PC-9 (cell line): ENCODE measurements at regions not wholly inside any gene's neighbourhood (a gene's known extent, or its start where the extent isn't known, plus 50 kb on each side); places are given as distances from the start of the nearest gene placed in this dataset.
A peak's percentile ranks its signal among the peaks of the same experiment; 100 is the strongest.

ENCODE experiments used
- BruUV-seq: library from RNA; stranded (reverse); fragments of 400-500 nt; replicated peaks from 2 replicates; lab custom pipeline; 2021; lab: Mats Ljungman, UMichigan
- CTCF ChIA-PET: fragments of 300-600 bp; sonication (Branson Sonifier 250); formaldehyde crosslinking; loops from one replicate; lab custom pipeline; 2022; ENCODE audit warnings: antibody characterized with exemption; lab: Charles Lee
- POLR2A ChIA-PET: fragments of 300-600 bp; sonication (Branson Sonifier 250); formaldehyde crosslinking; loops from one replicate; lab custom pipeline; 2022; ENCODE audit warnings: antibody characterized with exemption; ENCODE audit not compliant: unreplicated experiment; lab: Charles Lee
- DNase-seq, 2 experiments: peaks; one replicate each; pipeline versions ENCODE4 v3.0.0 to v3.0.0-alpha.2; 2015 to 2022; ENCODE audit warnings: mixed read lengths in 1 of 2
- H2AFZ ChIP-seq: fragments of 200-600 bp; sonication (generic); 2 replicates; pipeline ENCODE4 v1.8.1; 2017; ENCODE audit warnings: antibody characterized with exemption
- H3F3A ChIP-seq: fragments of 200-600 bp; sonication (generic); 2 replicates; pipeline ENCODE4 v1.8.1; 2017; ENCODE audit warnings: antibody characterized with exemption, mild to moderate bottlenecking, low read depth; ENCODE audit not compliant: insufficient read depth
- H3K27ac ChIP-seq: fragments of 200-600 bp; sonication (generic); 2 replicates; pipeline ENCODE4 v1.6.1; 2016; ENCODE audit warnings: mixed run types
- H3K27me3 ChIP-seq: fragments of 200-600 bp; sonication (generic); 2 replicates; pipeline ENCODE4 v1.6.1; 2016; ENCODE audit warnings: low read depth, mixed run types; ENCODE audit not compliant: insufficient read depth
- H3K36me3 ChIP-seq: fragments of 200-600 bp; sonication (generic); 2 replicates; pipeline ENCODE4 v1.6.1; 2016; ENCODE audit warnings: low read depth, mixed run types
- H3K4me1 ChIP-seq: fragments of 200-600 bp; sonication (generic); replicated peaks from 2 replicates; pipeline ENCODE4 v1.6.1; 2016; ENCODE audit warnings: mixed run types; ENCODE audit not compliant: insufficient read depth
- H3K4me2 ChIP-seq: fragments of 200-600 bp; sonication (generic); 2 replicates; pipeline ENCODE4 v1.6.1; 2017; ENCODE audit warnings: mixed run types
- H3K4me3 ChIP-seq: fragments of 200-600 bp; sonication (generic); 2 replicates; pipeline ENCODE4 v1.6.1; 2016; ENCODE audit warnings: mixed run types
- H3K79me2 ChIP-seq: fragments of 200-600 bp; sonication (generic); 2 replicates; pipeline ENCODE4 v1.6.1; 2017; ENCODE audit warnings: low read depth, mixed run types
- H3K9me2 ChIP-seq: fragments of 200-600 bp; sonication (generic); 2 replicates; pipeline ENCODE4 v1.8.1; 2017; ENCODE audit warnings: mild to moderate bottlenecking; ENCODE audit not compliant: insufficient read depth
- H3K9me3 ChIP-seq: fragments of 200-600 bp; sonication (generic); 2 replicates; pipeline ENCODE4 v1.8.1; 2016; ENCODE audit warnings: low read depth; ENCODE audit not compliant: insufficient read depth
- H4K20me1 ChIP-seq: fragments of 200-600 bp; sonication (generic); 2 replicates; pipeline ENCODE4 v1.8.1; 2017; ENCODE audit not compliant: insufficient read depth
- CTCF ChIP-seq: fragments of 200-600 bp; sonication (generic); conservative IDR thresholded peaks from 2 replicates; pipeline ENCODE4 v1.6.1; 2017; ENCODE audit warnings: mixed run types, antibody characterized with exemption, mild to moderate bottlenecking, moderate library complexity
- EZH2 ChIP-seq: fragments of 200-600 bp; sonication (generic); IDR thresholded peaks from 2 replicates; pipeline ENCODE4 v1.8.0; 2017; ENCODE audit warnings: antibody characterized with exemption, low read depth
- intact Hi-C: fragments of 100-400 bp; cut with micrococcal nuclease; formaldehyde crosslinking; loops from one replicate; pipeline ENCODE4 v1.10.0; 2022; ENCODE audit not compliant: unreplicated experiment

GRCh38 chr5:173411791-173412555, 83.8 kb upstream of the STC2 start:
- Histone ChIP-seq H3K4me2 (no peak overlapping the region), H2AFZ (no peak overlapping the region), H4K20me1 (no peaks in the 10 kb centered on the region), H3K4me1 (peaks cover 9% of the 10 kb centered on the region), H3K27me3 (no peaks in the 10 kb centered on the region), H3K27ac (no peak overlapping the region), H3F3A (peaks cover 5% of the 10 kb centered on the region), H3K9me3 (peaks cover 3% of the 10 kb centered on the region), H3K9me2 (no peaks in the 10 kb centered on the region), H3K79me2 (no peaks in the 10 kb centered on the region), H3K36me3 (no peaks in the 10 kb centered on the region), H3K4me3 (no peak overlapping the region)
- intact Hi-C loops, result no loop called here
- CTCF ChIA-PET, result no interaction called here
- POLR2A ChIA-PET, result no interaction called here
- no peak for TF ChIP-seq CTCF
- TF ChIP-seq EZH2, result no peak
- DNase-seq, result no peak
- BruUV-seq, result no TSS peak

GRCh38 chr5:173410459-173411233, 82.4 kb upstream of the STC2 start:
- ChIA-PET POLR2A (no interaction called here), CTCF (interaction anchor here (0.5 to 0.6 kb wide), 2 partner anchors 80 to 104 kb away, joined by 3 read pairs; no protein-coding TSS in a partner anchor)
- TF ChIP-seq CTCF (no peak), EZH2 (no peak)
- Histone ChIP-seq H3K4me2 (no peak overlapping the region), H3K79me2 (no peaks in the 10 kb centered on the region), H4K20me1 (no peaks in the 10 kb centered on the region), H3K9me3 (peaks cover 3% of the 10 kb centered on the region), H3K4me1 (peaks cover 9% of the 10 kb centered on the region), H3K27ac (no peak overlapping the region), H3F3A (peaks cover 5% of the 10 kb centered on the region), H3K4me3 (no peak overlapping the region), H3K27me3 (no peaks in the 10 kb centered on the region), H3K9me2 (no peaks in the 10 kb centered on the region), H2AFZ (no peak overlapping the region), H3K36me3 (no peaks in the 10 kb centered on the region)
- no peak for DNase-seq
- no TSS peak for BruUV-seq
- intact Hi-C loops, result no loop called here

- DNase-seq, result no peak
- POLR2A ChIA-PET, result interaction anchor here (0.6 kb wide), 1 partner anchor 451 kb away, joined by 5 read pairs; no protein-coding TSS in a partner anchor
- Histone ChIP-seq H3K4me3 (peak overlapping the region; percentile 26; the same call in 1 of the 2 replicates), H3K9me3 (peaks cover 3% of the 10 kb centered on the region), H3K79me2 (no peaks in the 10 kb centered on the region), H3K4me1 (peaks cover 9% of the 10 kb centered on the region), H3K4me2 (peak overlapping the region; percentile 77), H3K9me2 (no peaks in the 10 kb centered on the region), H3K36me3 (no peaks in the 10 kb centered on the region), H4K20me1 (no peaks in the 10 kb centered on the region), H3K27ac (peak overlapping the region; percentile 26; the same call in 1 of the 2 replicates), H3F3A (peaks cover 5% of the 10 kb centered on the region), H3K27me3 (no peaks in the 10 kb centered on the region), H2AFZ (no peak overlapping the region)
- intact Hi-C loops, result no loop called here
- no TSS peak for BruUV-seq
- TF ChIP-seq CTCF (no peak), EZH2 (no peak)
- CTCF ChIA-PET, result no interaction called here
These were observed 80.7 kb upstream of the STC2 start for GRCh38 chr5:173408946-173409345.
